Esophagus muscularis mucosa (tissue), 4 donors: ENCODE measurements at regions not wholly inside any gene's neighbourhood (a gene's known extent, or its start where the extent isn't known, plus 50 kb on each side); places are given as distances from the start of the nearest gene placed in this dataset.

Source experiments
- DNase-seq: peaks from one replicate; pipeline ENCODE4 v3.0.0-alpha.2; 2017; ENCODE audit errors: extremely low spot score
- H3K27ac ChIP-seq, 4 donors: fragments of 200-600 bp; sonication (generic); replicated peaks in 1 of 4; 1 replicate in 3 of 4; 2 replicates in 1 of 4; pipeline ENCODE4 v1.5.1; 2016 to 2019; ENCODE audit warnings: mild to moderate bottlenecking in 1 of 4
- H3K27me3 ChIP-seq, 4 donors: fragments of 200-600 bp; sonication (generic); one replicate each; pipeline versions ENCODE4 v1.5.1 to v1.6.0; 2016 to 2019
- H3K36me3 ChIP-seq, 4 donors: fragments of 200-600 bp; sonication (generic); one replicate each; pipeline ENCODE4 v1.5.1; 2016 to 2019
- H3K4me1 ChIP-seq, 4 donors: fragments of 200-600 bp; sonication (generic); one replicate each; pipeline ENCODE4 v1.5.1; 2016 to 2019
- H3K4me3 ChIP-seq, 4 donors: fragments of 200-600 bp; sonication (generic); 1 replicate in 2 of 4; 2 replicates in 2 of 4; pipeline ENCODE4 v1.5.1; 2016 to 2019; ENCODE audit warnings: mild to moderate bottlenecking in 4 of 4, moderate library complexity in 1 of 4
- H3K9me3 ChIP-seq, 4 donors: fragments of 200-600 bp; sonication (generic); 1 replicate in 3 of 4; 2 replicates in 1 of 4; pipeline ENCODE4 v1.5.1; 2016 to 2019
- EP300 ChIP-seq: sonication (generic); formaldehyde crosslinking; IDR thresholded peaks from one replicate; pipeline ENCODE4 v1.6.1; 2017; ENCODE audit warnings: antibody characterized with exemption
- POLR2A ChIP-seq: fragments of 450-650 bp; IDR thresholded peaks from one replicate; pipeline ENCODE4 v1.6.1; 2017; ENCODE audit warnings: antibody characterized with exemption, moderate library complexity, mild to moderate bottlenecking, low read depth
- POLR2AphosphoS5 ChIP-seq, 2 donors: sonication (generic); formaldehyde crosslinking; IDR thresholded peaks; one replicate each; pipeline ENCODE4 v1.6.1; 2017; ENCODE audit warnings: antibody characterized with exemption in 2 of 2
- WGBS: methylation state at CpG from one replicate; pipeline ENCODE4 v1.1.5; 2018; 5-methylcytosine and 5-hydroxymethylcytosine counted together
- intact Hi-C: fragments of 100-400 bp; cut with DNase I; formaldehyde crosslinking; loops from one replicate; pipeline ENCODE4 v1.15.1; 2023
- TF ChIP-seq, protein P1 (sequence below), 3 experiments: fragments of 200-600 bp in 2 of 3; fragments of 450-650 bp in 1 of 3; sonication (generic) in 2 of 3; IDR thresholded peaks; one replicate each; pipeline ENCODE4 v1.5.1; 2017 to 2019; ENCODE audit warnings: antibody characterized with exemption in 3 of 3, mild to moderate bottlenecking in 2 of 3, moderate library complexity in 1 of 3

DNA sequence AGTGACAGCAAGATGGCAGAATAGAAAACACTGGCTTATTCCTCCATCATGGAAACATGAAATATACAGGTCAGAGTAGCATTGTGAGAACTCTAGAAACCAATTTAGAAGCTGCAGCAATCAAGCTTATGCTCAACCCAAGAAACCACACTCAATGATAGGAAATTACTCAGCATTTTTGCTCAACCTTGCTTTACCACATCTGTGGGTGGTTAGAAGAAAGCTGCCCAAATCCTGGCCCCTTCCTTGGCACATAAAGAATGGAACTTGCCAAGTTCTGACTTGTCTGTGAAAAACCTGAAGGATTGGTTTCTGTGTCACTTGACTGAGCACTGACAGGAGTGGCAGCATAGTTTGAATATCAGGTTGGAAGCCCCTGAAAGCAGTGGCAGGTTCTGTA, 108.0 kb upstream of the MOCS1 start:
- no peaks in the 10 kb centered on the region for H3K36me3 ChIP-seq
- DNase-seq = no peak
- intact Hi-C loops = no loop called here
- TF ChIP-seq EP300 = no peak
- TF ChIP-seq, protein P1, sequence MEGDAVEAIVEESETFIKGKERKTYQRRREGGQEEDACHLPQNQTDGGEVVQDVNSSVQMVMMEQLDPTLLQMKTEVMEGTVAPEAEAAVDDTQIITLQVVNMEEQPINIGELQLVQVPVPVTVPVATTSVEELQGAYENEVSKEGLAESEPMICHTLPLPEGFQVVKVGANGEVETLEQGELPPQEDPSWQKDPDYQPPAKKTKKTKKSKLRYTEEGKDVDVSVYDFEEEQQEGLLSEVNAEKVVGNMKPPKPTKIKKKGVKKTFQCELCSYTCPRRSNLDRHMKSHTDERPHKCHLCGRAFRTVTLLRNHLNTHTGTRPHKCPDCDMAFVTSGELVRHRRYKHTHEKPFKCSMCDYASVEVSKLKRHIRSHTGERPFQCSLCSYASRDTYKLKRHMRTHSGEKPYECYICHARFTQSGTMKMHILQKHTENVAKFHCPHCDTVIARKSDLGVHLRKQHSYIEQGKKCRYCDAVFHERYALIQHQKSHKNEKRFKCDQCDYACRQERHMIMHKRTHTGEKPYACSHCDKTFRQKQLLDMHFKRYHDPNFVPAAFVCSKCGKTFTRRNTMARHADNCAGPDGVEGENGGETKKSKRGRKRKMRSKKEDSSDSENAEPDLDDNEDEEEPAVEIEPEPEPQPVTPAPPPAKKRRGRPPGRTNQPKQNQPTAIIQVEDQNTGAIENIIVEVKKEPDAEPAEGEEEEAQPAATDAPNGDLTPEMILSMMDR (IDR thresholded peaks at IDR 0.05) = no peak
- no peak for TF ChIP-seq POLR2A
- no peak for TF ChIP-seq POLR2AphosphoS5 (IDR thresholded peaks at IDR 0.05)
- H3K27ac ChIP-seq = no peak overlapping the region
- H3K4me3 ChIP-seq = no peak overlapping the region
- H3K9me3 ChIP-seq = peaks cover 0 to 6% (median 3%) of the 10 kb centered on the region in 4 donors
- no peaks in the 10 kb centered on the region for H3K4me1 ChIP-seq
- H3K27me3 ChIP-seq = peaks cover 0 to 10% (median 0%) of the 10 kb centered on the region in 4 donors

DNA sequence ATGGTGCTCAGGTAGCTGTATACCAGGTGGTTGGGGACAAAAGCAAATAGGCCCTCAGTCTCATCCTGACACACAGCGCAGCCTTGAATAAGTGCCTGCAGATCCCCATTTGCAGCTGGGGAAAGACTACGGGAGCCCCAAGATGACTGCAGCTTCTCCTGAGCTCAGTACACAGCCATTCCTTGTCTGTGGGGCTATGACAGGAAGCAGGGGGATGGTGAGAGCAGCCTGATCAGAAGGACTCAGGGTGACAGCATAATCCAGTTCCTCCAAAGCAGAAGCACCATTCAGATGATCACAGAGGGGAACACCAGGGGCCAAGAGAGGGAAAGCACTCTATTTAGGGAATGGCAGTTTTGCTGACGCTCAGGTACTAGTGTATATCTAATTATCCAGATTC, 104.8 kb upstream of the MOCS1 start:
- WGBS = 75% methylated on average over 3 of the region's 3 CpGs
- intact Hi-C loops = no loop called here
- no peak overlapping the region for H3K27ac ChIP-seq

DNA sequence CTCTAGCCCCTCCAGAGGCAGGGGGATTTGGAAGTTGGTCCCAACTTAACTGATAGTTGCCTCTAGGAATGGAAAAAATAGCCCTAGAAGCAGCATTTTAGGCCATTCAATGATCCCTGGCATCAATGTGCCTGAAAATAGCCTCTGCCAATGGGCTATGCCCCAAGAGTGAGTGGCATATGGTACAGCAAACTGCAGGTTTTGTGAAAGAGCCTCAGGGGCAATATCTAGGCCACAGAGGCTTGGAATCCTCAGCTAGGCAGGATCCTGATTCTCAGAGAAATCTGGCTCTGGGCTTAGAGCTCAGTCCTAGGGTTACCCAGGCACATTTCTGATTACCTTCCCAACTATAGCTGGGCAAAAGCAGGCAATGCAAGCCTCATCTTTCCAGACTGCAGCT, 104.4 kb upstream of the MOCS1 start:
- TF ChIP-seq, protein P1 (IDR thresholded peaks at IDR 0.05) = no peak
- TF ChIP-seq POLR2A (no peak), POLR2AphosphoS5 (IDR thresholded peaks at IDR 0.05) (no peak), EP300 (no peak)
- intact Hi-C loops = no loop called here
- no peak for DNase-seq
- H3K36me3 ChIP-seq = no peaks in the 10 kb centered on the region
- peaks cover 0 to 10% (median 0%) of the 10 kb centered on the region in 4 donors for H3K27me3 ChIP-seq
- no peaks in the 10 kb centered on the region for H3K4me1 ChIP-seq
- peaks cover 0 to 6% (median 3%) of the 10 kb centered on the region in 4 donors for H3K9me3 ChIP-seq
- H3K4me3 ChIP-seq = no peak overlapping the region
- H3K27ac ChIP-seq = no peak overlapping the region

More for the DNA sequence above, 104.8 kb upstream of the MOCS1 start:
- Histone ChIP-seq H3K27me3 (peaks cover 0 to 10% (median 0%) of the 10 kb centered on the region in 4 donors), H3K36me3 (no peaks in the 10 kb centered on the region), H3K4me3 (no peak overlapping the region), H3K4me1 (no peaks in the 10 kb centered on the region), H3K9me3 (peaks cover 0 to 6% (median 3%) of the 10 kb centered on the region in 4 donors)
- DNase-seq = peak; percentile 86
- TF ChIP-seq, protein P1 (IDR thresholded peaks at IDR 0.05) = no peak
- no peak for TF ChIP-seq POLR2AphosphoS5 (IDR thresholded peaks at IDR 0.05)
- no peak for TF ChIP-seq EP300
- TF ChIP-seq POLR2A = no peak

DNA sequence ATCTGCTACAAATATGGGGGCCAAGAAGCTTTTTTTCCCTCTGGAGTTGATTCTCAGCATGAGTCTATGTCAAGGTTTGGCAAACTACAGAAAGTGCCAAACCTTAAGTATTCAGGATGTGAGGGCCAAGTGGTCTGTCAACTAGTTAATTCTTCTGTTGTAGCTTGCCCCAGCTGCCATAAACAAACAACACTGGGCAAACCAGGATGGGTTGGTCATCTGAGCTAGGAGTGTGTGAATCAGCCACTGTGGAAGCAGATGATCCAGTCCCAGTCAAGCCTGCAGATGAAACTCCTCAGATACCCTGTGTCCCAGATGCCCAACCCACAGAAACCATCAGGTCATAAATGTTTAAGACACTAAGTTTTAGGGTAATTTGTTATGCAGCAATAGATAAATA, 103.0 kb upstream of the MOCS1 start:
- Histone ChIP-seq H3K9me3 (peaks cover 0 to 6% (median 3%) of the 10 kb centered on the region in 4 donors), H3K4me1 (no peaks in the 10 kb centered on the region), H3K27ac (no peak overlapping the region), H3K27me3 (peaks cover 0 to 10% (median 0%) of the 10 kb centered on the region in 4 donors), H3K4me3 (no peak overlapping the region), H3K36me3 (no peaks in the 10 kb centered on the region)
- no peak for TF ChIP-seq POLR2AphosphoS5 (IDR thresholded peaks at IDR 0.05)
- TF ChIP-seq EP300 = no peak
- no peak for TF ChIP-seq POLR2A
- TF ChIP-seq, protein P1 (IDR thresholded peaks at IDR 0.05) = no peak
- intact Hi-C loops = no loop called here
- DNase-seq = peak; percentile 87

- no peak overlapping the region for H3K4me3 ChIP-seq
Observed at GRCh38 chr6:40036186-40036585, 101.9 kb upstream of the MOCS1 start.

More at GRCh38 chr6:40036186-40036585, 101.9 kb upstream of the MOCS1 start:
- H3K27me3 ChIP-seq = peaks cover 0 to 8% (median 0%) of the 10 kb centered on the region in 4 donors
- WGBS = 83% methylated on average over 2 of the region's 2 CpGs
- intact Hi-C loops = no loop called here
- TF ChIP-seq POLR2AphosphoS5 (IDR thresholded peaks at IDR 0.05) (no peak), POLR2A (no peak), EP300 (no peak)
- TF ChIP-seq, protein P1 (IDR thresholded peaks at IDR 0.05) = no peak
- DNase-seq = no peak
- H3K9me3 ChIP-seq = peaks cover 0 to 4% (median 0%) of the 10 kb centered on the region in 4 donors
- H3K27ac ChIP-seq = no peak overlapping the region
- H3K4me1 ChIP-seq = no peaks in the 10 kb centered on the region
- no peaks in the 10 kb centered on the region for H3K36me3 ChIP-seq
